GM18907 (cell line): ENCODE measurements at regions not wholly inside any gene's neighbourhood (a gene's known extent, or its start where the extent isn't known, plus 50 kb on each side); places are given as distances from the start of the nearest gene placed in this dataset.
"Not testable (repeated sequence)": the region's sequence is repeated elsewhere in the genome, so short reads cannot be mapped to it uniquely, and the experiment has no call there.

Experiments
- ATAC-seq: cut with Tn5 transposase; IDR thresholded peaks from one replicate; pipeline ENCODE4 v1.9.1; 2021; ENCODE audit warnings: mild to moderate bottlenecking, moderate library complexity; ENCODE audit not compliant: unreplicated experiment

- no peak for ATAC-seq
Observed at GRCh38 chr19:23597661-23598060, 89.4 kb downstream of the ZNF675 start.

- ATAC-seq: no peak
Observed at GRCh38 chr19:23596872-23597271, 90.1 kb downstream of the ZNF675 start.

- ATAC-seq: not testable (repeated sequence)
Observed at GRCh38 chr19:23594311-23594710, 92.7 kb downstream of the ZNF675 start.

GRCh38 chr19:23587546-23587945 lies 99.5 kb downstream of the ZNF675 start:
- ATAC-seq: no peak

- ATAC-seq: no peak
Observed at GRCh38 chr19:23577501-23577900, 109.5 kb downstream of the ZNF675 start.

GRCh38 chr19:23571175-23571574 lies 115.8 kb downstream of the ZNF675 start:
- no peak for ATAC-seq

GRCh38 chr19:23568116-23568515 lies 118.9 kb downstream of the ZNF675 start:
- ATAC-seq: not testable (repeated sequence)

GRCh38 chr19:23565256-23565655 lies 121.8 kb downstream of the ZNF675 start:
- no peak for ATAC-seq

GRCh38 chr19:23563326-23563725 lies 123.7 kb downstream of the ZNF675 start:
- no peak for ATAC-seq

GRCh38 chr19:23561341-23561740 lies 125.7 kb downstream of the ZNF675 start:
- no peak for ATAC-seq

- ATAC-seq: no peak
Observed at GRCh38 chr19:23560051-23560450, 127.0 kb downstream of the ZNF675 start.

GRCh38 chr19:23558541-23558940 lies 128.5 kb downstream of the ZNF675 start:
- no peak for ATAC-seq

GRCh38 chr19:23557381-23557780 lies 129.6 kb downstream of the ZNF675 start:
- no peak for ATAC-seq

- no peak for ATAC-seq
Observed at GRCh38 chr19:23554548-23554947, 132.5 kb downstream of the ZNF675 start.

- not testable (repeated sequence) for ATAC-seq
Observed at GRCh38 chr19:23550102-23550501, 136.9 kb downstream of the ZNF675 start.

- no peak for ATAC-seq
Observed at GRCh38 chr19:23547816-23548430, 139.1 kb downstream of the ZNF675 start.

- no peak for ATAC-seq
Observed at GRCh38 chr19:23547156-23547555, 139.9 kb downstream of the ZNF675 start.

GRCh38 chr19:23543351-23543750 lies 143.7 kb downstream of the ZNF675 start:
- no peak for ATAC-seq

- no peak for ATAC-seq
Observed at GRCh38 chr19:23542562-23542961, 144.4 kb downstream of the ZNF675 start.

- no peak for ATAC-seq
Observed at GRCh38 chr19:23541991-23542390, 145.0 kb downstream of the ZNF675 start.

- not testable (repeated sequence) for ATAC-seq
Observed at GRCh38 chr19:23540180-23540579, 144.9 kb upstream of the ZNF91 start.

- no peak for ATAC-seq
Observed at GRCh38 chr19:23539499-23539898, 144.2 kb upstream of the ZNF91 start.

- ATAC-seq: not testable (repeated sequence)
Observed at GRCh38 chr19:23537136-23537535, 141.9 kb upstream of the ZNF91 start.
